ENCODE measurements at regions not wholly inside any gene's neighbourhood (a gene's known extent, or its start where the extent isn't known, plus 50 kb on each side); places are given as distances from the start of the nearest gene placed in this dataset.

- TF ChIP-seq, protein P1, sequence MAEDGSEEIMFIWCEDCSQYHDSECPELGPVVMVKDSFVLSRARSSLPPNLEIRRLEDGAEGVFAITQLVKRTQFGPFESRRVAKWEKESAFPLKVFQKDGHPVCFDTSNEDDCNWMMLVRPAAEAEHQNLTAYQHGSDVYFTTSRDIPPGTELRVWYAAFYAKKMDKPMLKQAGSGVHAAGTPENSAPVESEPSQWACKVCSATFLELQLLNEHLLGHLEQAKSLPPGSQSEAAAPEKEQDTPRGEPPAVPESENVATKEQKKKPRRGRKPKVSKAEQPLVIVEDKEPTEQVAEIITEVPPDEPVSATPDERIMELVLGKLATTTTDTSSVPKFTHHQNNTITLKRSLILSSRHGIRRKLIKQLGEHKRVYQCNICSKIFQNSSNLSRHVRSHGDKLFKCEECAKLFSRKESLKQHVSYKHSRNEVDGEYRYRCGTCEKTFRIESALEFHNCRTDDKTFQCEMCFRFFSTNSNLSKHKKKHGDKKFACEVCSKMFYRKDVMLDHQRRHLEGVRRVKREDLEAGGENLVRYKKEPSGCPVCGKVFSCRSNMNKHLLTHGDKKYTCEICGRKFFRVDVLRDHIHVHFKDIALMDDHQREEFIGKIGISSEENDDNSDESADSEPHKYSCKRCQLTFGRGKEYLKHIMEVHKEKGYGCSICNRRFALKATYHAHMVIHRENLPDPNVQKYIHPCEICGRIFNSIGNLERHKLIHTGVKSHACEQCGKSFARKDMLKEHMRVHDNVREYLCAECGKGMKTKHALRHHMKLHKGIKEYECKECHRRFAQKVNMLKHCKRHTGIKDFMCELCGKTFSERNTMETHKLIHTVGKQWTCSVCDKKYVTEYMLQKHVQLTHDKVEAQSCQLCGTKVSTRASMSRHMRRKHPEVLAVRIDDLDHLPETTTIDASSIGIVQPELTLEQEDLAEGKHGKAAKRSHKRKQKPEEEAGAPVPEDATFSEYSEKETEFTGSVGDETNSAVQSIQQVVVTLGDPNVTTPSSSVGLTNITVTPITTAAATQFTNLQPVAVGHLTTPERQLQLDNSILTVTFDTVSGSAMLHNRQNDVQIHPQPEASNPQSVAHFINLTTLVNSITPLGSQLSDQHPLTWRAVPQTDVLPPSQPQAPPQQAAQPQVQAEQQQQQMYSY (CRISPR knock-in tag; IDR thresholded peaks at IDR 0.05): no peak
- TF ChIP-seq, protein P2, sequence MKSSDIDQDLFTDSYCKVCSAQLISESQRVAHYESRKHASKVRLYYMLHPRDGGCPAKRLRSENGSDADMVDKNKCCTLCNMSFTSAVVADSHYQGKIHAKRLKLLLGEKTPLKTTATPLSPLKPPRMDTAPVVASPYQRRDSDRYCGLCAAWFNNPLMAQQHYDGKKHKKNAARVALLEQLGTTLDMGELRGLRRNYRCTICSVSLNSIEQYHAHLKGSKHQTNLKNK (CRISPR knock-in tag; IDR thresholded peaks at IDR 0.05): no peak
- no peak for TF ChIP-seq ATF6 (CRISPR knock-in tag; IDR thresholded peaks at IDR 0.05)
- TF ChIP-seq CBFB (CRISPR knock-in tag; IDR thresholded peaks at IDR 0.05; ENCODE audit: low read depth): no peak
Measured at GRCh38 chr4:171025343-171025742, 787.9 kb upstream of the GALNTL6 start (continued).

DNA sequence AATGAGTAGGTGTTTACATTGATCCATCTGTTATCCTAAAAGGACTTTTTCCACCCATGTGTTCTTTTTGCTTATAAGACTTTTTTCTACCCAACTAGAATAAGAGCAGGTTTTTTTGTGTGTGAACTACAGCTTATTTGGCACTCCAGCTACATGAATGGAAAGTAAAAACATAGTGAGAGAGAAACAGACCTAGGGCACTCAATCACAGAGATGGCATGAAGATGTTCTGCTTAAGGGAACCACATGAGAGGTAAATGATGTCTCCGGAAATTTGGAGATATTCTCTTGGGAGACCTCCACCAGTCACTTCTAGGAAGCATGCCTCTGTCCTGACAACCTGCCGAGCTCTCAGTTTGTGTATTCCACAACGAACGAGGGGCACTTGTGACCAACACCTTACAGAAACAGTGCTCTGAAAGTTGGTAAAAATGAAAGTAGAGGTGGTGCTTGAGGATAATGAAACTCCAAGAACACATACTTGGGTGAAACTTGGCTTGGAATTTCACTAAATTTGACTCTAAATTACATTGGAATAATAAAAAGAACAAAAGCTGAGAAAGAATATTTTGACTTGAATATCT, 788.4 kb upstream of the GALNTL6 start:
- no peaks in the 10 kb centered on the region for H3K27me3 Mint-ChIP-seq (ENCODE audit: low read depth)
- no peak for DNase-seq (ENCODE audit: low spot score)
- H3K4me1 Mint-ChIP-seq: peaks cover 57% of the 10 kb centered on the region
- H3K9me3 Mint-ChIP-seq: peaks cover 11% of the 10 kb centered on the region
- no peak overlapping the region for H3K4me3 Mint-ChIP-seq
- H3K36me3 Mint-ChIP-seq: peaks cover 13% of the 10 kb centered on the region
- CTCF ChIA-PET: interaction anchor here (1.3 to 2.1 kb wide), 2 partner anchors 9 to 34 kb away, joined by 4 to 6 read pairs; no protein-coding TSS in a partner anchor
- peak overlapping the region; percentile 22; the same call in 1 of the 2 replicates for H3K27ac Mint-ChIP-seq
- ATAC-seq: peak; percentile 31; the same call in 1 of the 2 replicates
- TF ChIP-seq RORB (CRISPR knock-in tag; IDR thresholded peaks at IDR 0.05) (no peak), GTF2I (CRISPR knock-in tag; conservative IDR thresholded peaks at IDR 0.05) (no peak), PRRX2 (CRISPR knock-in tag; IDR thresholded peaks at IDR 0.05) (no peak), USF1 (CRISPR knock-in tag; IDR thresholded peaks at IDR 0.05) (no peak), ZBTB21 (CRISPR knock-in tag; IDR thresholded peaks at IDR 0.05; ENCODE audit: borderline replicate concordance) (no peak), SP1 (CRISPR knock-in tag; conservative IDR thresholded peaks at IDR 0.05) (no peak), NR2C2 (CRISPR knock-in tag; IDR thresholded peaks at IDR 0.05) (no peak), ATF6 (CRISPR knock-in tag; IDR thresholded peaks at IDR 0.05) (no peak), ATF1 (CRISPR knock-in tag; IDR thresholded peaks at IDR 0.05) (no peak), ZNF396 (CRISPR knock-in tag; IDR thresholded peaks at IDR 0.05; ENCODE audit: borderline replicate concordance) (no peak)
- TF ChIP-seq, protein P3, sequence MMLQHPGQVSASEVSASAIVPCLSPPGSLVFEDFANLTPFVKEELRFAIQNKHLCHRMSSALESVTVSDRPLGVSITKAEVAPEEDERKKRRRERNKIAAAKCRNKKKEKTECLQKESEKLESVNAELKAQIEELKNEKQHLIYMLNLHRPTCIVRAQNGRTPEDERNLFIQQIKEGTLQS (CRISPR knock-in tag; conservative IDR thresholded peaks at IDR 0.05): no peak
- TF ChIP-seq, protein P4, sequence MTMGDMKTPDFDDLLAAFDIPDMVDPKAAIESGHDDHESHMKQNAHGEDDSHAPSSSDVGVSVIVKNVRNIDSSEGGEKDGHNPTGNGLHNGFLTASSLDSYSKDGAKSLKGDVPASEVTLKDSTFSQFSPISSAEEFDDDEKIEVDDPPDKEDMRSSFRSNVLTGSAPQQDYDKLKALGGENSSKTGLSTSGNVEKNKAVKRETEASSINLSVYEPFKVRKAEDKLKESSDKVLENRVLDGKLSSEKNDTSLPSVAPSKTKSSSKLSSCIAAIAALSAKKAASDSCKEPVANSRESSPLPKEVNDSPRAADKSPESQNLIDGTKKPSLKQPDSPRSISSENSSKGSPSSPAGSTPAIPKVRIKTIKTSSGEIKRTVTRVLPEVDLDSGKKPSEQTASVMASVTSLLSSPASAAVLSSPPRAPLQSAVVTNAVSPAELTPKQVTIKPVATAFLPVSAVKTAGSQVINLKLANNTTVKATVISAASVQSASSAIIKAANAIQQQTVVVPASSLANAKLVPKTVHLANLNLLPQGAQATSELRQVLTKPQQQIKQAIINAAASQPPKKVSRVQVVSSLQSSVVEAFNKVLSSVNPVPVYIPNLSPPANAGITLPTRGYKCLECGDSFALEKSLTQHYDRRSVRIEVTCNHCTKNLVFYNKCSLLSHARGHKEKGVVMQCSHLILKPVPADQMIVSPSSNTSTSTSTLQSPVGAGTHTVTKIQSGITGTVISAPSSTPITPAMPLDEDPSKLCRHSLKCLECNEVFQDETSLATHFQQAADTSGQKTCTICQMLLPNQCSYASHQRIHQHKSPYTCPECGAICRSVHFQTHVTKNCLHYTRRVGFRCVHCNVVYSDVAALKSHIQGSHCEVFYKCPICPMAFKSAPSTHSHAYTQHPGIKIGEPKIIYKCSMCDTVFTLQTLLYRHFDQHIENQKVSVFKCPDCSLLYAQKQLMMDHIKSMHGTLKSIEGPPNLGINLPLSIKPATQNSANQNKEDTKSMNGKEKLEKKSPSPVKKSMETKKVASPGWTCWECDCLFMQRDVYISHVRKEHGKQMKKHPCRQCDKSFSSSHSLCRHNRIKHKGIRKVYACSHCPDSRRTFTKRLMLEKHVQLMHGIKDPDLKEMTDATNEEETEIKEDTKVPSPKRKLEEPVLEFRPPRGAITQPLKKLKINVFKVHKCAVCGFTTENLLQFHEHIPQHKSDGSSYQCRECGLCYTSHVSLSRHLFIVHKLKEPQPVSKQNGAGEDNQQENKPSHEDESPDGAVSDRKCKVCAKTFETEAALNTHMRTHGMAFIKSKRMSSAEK (CRISPR knock-in tag; IDR thresholded peaks at IDR 0.05; ENCODE audit: borderline replicate concordance): no peak
- TF ChIP-seq, protein P5, sequence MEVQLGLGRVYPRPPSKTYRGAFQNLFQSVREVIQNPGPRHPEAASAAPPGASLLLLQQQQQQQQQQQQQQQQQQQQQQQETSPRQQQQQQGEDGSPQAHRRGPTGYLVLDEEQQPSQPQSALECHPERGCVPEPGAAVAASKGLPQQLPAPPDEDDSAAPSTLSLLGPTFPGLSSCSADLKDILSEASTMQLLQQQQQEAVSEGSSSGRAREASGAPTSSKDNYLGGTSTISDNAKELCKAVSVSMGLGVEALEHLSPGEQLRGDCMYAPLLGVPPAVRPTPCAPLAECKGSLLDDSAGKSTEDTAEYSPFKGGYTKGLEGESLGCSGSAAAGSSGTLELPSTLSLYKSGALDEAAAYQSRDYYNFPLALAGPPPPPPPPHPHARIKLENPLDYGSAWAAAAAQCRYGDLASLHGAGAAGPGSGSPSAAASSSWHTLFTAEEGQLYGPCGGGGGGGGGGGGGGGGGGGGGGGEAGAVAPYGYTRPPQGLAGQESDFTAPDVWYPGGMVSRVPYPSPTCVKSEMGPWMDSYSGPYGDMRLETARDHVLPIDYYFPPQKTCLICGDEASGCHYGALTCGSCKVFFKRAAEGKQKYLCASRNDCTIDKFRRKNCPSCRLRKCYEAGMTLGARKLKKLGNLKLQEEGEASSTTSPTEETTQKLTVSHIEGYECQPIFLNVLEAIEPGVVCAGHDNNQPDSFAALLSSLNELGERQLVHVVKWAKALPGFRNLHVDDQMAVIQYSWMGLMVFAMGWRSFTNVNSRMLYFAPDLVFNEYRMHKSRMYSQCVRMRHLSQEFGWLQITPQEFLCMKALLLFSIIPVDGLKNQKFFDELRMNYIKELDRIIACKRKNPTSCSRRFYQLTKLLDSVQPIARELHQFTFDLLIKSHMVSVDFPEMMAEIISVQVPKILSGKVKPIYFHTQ (CRISPR knock-in tag; IDR thresholded peaks at IDR 0.05): no peak
- TF ChIP-seq, protein P6, sequence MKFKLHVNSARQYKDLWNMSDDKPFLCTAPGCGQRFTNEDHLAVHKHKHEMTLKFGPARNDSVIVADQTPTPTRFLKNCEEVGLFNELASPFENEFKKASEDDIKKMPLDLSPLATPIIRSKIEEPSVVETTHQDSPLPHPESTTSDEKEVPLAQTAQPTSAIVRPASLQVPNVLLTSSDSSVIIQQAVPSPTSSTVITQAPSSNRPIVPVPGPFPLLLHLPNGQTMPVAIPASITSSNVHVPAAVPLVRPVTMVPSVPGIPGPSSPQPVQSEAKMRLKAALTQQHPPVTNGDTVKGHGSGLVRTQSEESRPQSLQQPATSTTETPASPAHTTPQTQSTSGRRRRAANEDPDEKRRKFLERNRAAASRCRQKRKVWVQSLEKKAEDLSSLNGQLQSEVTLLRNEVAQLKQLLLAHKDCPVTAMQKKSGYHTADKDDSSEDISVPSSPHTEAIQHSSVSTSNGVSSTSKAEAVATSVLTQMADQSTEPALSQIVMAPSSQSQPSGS (CRISPR knock-in tag; IDR thresholded peaks at IDR 0.05; ENCODE audit: borderline replicate concordance, low read depth): no peak
- POLR2A ChIA-PET: no interaction called here
